ENCODE measurements at regions not wholly inside any gene's neighbourhood (a gene's known extent, or its start where the extent isn't known, plus 50 kb on each side); places are given as distances from the start of the nearest gene placed in this dataset.
"Not testable (repeated sequence)": the region's sequence is repeated elsewhere in the genome, so short reads cannot be mapped to it uniquely, and the experiment has no call there.

DNA sequence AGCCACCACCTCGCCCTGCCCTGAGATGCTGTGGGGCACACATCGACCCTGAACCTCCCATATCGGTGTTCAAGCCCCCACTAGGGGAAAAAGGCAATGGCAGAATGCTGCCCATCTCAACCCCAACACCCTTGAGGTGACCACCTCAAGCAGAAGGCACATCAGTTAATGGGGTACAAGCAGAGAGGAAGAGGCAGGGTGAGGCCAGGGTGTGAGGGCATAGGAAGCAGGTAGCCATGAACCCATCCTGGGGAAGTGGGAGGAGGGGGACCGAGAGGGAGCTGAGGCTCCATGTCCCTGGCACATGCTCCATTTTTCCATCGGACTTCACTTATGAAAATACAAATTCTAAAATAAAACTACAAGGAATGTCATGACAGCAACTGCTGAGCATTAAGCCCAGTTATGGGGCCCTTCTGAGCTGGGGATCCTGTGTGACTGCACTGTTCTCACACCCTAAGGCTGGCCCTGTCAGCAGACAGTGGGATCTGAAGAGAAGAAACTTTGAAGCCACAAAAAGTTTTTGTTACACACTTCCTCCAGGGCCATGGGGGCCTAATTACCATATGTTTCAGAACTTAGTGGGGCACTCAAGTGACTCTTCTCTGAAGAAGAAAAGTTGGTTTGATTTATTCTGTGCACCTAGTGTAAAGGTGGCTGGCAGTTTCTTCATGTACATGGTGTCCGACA is 68.2 kb upstream of the FAM241A start:
- DNase-seq (ENCODE audit: low read depth) = no peak

DNA sequence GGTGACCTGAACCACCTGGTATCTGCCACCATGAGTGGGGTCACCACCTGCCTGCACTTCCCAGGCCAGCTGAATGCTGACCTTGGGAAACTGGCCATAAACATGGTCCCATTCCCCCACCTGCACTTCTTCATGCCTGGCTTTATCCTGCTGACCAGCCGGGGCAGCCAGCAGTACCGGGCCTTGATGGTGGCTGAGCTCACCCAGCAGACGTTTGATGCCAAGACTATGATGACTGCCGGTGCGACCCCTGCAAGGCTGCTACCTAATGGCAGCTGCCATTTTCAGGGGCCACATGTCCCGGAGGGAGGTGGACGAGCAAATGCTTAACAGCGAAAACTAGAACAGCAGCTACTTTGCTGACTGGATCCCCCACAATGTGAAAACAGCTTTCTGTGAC is 67.5 kb upstream of the FAM241A start:
- no peak for DNase-seq (ENCODE audit: low read depth)

DNA sequence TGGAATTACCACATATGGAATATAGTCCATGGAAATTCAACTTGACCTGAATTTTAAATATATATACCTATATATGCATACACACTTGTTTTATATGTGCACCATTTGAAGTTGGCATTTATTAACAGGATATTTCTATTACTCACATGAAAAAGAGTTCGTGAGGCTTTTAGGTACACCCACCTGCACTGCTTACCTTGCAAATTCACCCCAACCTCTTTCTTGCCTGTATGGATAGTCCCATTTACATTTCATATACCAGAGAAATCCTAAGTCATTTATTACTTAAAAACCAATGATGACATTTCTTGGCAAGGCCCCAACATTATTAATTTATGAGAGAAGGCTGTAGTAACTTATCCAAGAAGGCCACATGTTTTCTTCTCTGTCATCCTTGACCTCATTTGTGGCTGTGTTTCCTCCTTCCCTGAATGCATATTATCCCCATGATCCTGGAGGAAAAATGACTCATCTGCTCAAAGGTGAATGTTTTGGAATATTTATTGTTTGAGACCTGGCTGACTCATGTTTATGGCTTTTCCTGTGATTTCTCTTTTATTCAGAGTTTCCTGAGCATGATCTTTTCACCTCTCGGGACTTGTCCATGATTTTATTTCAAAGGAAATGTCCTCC is 62.2 kb upstream of the FAM241A start:
- no peak for DNase-seq (ENCODE audit: low read depth)

DNA sequence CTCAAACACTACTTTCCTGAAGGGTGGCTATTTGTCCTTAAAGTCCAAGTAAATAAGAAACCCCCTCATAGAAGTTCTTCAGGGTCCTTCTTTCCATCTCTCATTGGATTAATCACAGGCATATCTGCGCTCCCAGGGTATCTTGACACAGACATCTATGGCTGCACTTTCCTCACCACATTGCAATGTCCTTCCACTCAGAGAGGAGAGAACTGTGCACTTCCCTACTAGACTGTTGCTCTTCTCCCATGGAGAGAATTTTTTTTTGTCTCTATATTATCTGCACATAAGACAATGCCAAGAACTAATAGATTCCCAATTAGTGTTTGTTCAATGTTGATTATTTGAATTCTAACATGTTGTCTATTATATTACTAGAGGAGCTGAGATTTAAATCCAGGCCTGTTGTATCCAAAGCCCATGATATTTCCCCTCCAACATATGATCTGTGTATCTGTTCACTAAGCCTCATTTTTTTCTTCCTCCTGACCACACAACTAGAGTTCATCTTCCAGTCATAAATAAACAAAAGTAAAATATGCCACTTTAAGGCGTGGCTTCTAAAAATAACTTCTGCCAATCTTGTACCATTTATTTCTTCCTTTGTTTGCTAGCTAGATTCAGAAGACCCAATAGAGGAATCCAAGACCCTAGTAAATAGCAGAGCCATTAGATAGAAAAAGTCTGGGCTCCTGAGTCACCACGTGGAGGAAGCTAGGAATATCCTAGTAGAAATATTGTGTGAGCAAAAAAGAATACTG is 61.5 kb upstream of the FAM241A start:
- DNase-seq (ENCODE audit: low read depth) = no peak

DNA sequence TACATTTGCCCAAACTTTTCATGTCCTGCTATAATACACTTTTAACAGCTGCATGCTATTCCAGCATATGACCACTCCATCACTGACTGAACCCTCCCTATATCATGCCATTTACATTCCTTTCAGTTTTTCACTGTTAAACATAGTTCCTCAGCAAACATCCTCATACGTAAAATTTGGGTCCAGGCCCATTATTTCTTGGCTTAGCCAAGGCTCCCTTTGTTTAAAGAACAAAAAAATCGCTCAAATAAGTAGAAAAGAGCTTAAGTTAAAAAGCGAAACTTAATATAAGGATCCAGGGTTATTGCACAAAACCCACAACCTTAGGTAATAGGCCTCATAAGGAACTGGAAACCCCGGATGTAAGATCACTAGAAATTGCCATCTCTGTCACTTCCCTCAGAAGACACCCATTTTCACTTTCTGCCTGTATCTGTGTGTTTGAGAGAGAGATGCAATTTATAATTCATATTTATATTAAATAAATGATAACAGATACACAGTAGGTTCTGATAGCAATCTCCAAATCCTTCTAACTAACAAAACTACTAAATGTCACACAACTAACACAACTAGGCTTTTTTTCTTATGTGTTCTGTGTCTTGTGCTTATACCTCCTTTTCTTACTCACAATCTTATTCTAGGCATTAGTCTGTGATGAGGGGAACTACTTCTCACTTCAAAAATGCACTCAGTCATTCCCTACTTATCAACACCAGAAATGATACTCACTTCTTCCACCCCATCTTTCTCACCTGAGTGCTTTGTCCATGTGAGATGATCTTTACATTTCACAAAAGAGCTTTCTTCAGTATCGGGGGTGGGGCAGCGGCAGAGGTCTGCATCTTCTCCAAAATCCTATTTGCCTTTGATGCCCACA is 59.9 kb upstream of the FAM241A start:
- no peak for DNase-seq (ENCODE audit: low read depth)

DNA sequence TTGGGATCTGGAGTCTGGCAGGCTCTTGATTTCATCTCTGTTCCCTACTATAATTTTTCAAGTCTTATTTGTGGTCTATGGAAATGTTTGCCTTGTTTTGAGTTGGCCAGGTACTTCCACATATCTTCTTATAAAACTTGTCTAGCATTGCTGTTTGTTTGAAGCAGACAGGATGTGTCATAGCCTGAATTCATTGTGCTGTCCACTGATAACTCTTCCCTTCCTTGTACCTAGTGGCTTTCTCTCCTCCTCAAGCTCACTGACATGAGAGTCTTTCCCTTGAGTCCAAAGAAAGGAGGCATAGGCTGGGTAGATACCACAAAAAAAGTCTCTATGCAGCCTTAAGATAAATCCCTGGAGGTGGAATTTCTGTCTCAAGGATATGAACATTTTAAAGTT is 59.2 kb upstream of the FAM241A start:
- no peak for DNase-seq (ENCODE audit: low read depth)

DNA sequence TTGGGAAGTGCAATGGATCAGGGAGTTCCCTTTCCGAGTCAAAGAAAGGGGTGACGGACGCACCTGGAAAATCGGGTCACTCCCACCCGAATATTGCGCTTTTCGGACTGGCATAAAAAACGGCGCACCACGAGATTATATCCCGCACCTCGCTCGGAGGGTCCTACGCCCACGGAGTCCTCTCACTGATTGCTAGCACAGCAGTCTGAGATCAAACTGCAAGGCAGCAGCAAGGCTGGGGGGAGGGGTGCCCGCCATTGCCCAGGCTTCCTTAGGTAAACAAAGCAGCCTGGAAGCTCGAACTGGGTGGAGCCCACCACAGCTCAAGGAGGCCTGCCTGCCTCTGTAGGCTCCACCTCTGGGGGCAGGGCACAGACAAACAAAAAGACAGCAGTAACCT is 58.6 kb upstream of the FAM241A start:
- DNase-seq (ENCODE audit: low read depth) = not testable (repeated sequence)

DNA sequence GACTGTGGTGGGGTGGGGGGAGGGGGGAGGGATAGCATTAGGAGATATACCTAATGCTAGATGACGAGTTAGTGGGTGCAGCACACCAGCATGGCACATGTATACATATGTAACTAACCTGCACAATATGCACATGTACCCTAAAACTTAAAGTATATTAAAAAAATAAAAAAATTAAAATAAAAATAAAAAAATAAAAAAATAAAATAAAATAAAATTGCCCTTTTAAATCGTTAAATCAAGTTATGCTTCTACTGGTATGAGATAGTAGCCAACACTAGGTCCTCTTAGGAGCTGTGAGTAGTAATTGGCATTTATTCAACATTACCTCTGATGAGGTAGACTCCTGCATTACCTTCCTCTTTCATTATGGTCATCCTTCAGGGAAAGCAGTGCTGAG is 52.9 kb upstream of the FAM241A start:
- DNase-seq (ENCODE audit: low read depth) = not testable (repeated sequence)

DNA sequence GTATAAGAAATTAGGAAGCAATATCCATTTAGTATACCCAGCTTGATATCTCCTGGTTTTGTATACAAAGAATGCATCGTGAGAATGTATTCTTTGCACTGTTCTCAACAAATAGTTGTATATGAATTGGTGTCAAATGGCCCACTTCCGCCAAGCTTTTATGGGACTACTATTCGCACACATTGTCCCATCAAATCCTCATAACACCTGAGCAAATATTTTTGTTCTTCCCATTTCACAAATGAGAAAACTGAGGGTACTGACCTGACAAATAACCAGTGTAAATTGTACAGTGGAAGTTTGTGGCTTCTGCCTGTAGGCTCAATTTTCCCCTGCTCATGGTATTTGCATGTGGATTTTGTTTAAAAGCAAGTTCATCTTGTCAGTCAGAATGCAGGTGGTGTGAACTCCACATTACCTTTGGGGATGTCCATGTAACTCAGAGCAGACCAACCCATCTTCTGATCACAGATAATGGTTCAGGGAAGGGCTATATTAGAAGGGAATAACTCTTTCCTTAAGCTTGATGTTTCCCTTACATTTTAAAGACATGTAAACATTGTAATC is 51.5 kb upstream of the FAM241A start:
- no peak for DNase-seq (ENCODE audit: low read depth)

DNA sequence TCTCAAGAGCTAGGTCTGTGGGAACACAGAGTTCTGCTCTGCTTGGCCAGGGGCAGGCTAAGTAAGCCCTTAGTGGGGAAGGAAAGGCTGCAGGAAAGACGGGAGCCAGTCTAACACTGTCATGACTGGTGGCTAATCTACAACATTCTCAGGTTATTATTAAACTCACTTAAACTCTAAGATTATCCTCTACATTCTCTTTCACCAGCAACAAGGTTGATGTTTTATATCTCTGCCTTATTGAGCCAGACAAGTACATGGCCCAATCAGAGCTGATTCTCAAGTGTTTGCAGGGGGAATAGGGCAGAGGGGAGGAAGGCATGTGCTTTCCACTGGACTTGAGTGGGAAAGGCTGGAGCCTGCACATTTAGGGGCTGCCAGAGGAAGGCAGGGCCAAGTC is 50.9 kb upstream of the FAM241A start:
- no peak for DNase-seq (ENCODE audit: low read depth)
